Activated CD8-positive, alpha-beta memory T cell treated with anti-CD3 and anti-CD28 coated beads for 36 hours (primary cell): ENCODE measurements at regions not wholly inside any gene's neighbourhood (a gene's known extent, or its start where the extent isn't known, plus 50 kb on each side); places are given as distances from the start of the nearest gene placed in this dataset.

Source experiments
- CTCF ChIA-PET: fragments of 350-600 bp; sonication (Branson Sonifier 250); formaldehyde crosslinking; loops from one replicate; lab custom pipeline; 2021; ENCODE audit warnings: antibody characterized with exemption; lab: Charles Lee
- POLR2A ChIA-PET: fragments of 350-600 bp; sonication (Branson Sonifier 250); formaldehyde crosslinking; loops from one replicate; lab custom pipeline; 2021; ENCODE audit warnings: antibody characterized with exemption; lab: Charles Lee

DNA sequence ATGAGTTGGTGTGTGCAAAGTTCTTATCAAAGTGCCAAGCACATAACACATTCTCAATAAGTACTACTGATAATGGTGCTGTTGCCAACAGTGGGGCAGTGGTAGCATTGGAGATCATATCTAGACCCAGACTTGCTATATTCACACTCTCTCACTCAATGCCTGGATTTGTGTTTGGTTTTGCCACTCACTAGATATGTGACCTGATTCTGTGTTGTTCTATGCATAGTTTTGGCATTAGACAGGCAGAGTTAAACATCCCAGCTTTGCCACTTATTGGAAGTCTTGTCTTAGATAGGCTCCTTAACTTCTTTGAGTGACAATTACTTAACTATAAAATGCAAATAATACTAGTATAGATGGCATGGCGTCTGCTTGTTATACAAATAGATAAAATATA, 642.6 kb upstream of the CCDC179 start:
- ChIA-PET POLR2A (no interaction called here), CTCF (no interaction called here)

DNA sequence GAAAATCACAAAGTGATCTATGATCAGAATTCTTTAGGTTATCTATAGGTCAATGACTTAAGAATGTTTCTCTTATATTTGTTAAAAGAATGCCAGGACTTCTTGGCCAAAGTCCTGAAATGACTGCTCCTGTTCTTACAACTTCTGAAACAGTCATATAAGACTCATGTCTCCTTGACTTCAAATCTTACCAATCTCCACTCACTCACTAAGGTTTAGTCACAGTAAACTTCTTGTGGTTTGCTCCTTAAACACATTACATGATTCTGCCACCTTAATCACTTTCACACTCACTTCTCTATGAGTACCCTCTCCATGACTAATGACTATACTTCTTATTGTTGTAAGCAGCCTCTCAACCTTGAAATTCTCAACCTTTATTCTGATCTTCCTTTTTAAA, 648.7 kb upstream of the CCDC179 start:
- CTCF ChIA-PET = no interaction called here
- POLR2A ChIA-PET = no interaction called here

DNA sequence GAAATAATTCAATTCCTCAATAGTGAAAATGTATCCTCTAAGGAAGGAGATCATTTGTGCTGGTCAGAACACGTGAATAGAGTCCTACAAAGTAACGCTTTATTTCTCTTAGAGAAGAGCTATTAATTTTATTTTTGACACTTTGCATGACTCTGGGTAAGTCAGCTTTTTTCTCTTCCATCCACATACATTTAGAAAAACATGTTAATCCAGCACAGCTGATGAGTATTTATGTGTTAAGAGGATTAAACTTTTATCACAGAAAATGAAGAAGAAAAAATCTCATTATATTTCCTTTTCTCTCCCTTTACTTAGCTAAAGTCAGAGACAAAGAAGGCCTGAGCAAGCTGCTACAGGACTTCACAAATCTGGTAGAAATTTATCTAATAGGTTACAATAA, 649.5 kb upstream of the CCDC179 start:
- ChIA-PET POLR2A (no interaction called here), CTCF (no interaction called here)

DNA sequence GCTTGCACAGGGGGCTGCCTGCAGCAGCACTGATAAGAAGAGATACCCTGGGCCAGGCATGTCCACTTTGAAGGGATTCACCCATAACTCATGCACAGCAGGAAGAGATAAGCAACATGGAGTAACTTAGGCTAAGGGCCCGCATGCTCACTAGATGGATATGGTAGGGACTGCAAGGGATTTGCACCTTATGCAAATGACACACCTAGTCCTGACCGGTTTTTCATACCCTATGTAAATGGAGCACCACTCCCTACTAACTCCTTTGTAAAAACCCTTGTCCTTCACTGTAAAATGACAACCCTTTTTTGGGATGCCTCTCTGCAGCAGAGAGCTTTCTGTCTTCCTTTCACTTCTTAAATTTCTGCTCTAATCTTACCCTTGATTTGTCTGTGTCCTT, 658.9 kb upstream of the CCDC179 start:
- POLR2A ChIA-PET = no interaction called here
- CTCF ChIA-PET = no interaction called here

DNA sequence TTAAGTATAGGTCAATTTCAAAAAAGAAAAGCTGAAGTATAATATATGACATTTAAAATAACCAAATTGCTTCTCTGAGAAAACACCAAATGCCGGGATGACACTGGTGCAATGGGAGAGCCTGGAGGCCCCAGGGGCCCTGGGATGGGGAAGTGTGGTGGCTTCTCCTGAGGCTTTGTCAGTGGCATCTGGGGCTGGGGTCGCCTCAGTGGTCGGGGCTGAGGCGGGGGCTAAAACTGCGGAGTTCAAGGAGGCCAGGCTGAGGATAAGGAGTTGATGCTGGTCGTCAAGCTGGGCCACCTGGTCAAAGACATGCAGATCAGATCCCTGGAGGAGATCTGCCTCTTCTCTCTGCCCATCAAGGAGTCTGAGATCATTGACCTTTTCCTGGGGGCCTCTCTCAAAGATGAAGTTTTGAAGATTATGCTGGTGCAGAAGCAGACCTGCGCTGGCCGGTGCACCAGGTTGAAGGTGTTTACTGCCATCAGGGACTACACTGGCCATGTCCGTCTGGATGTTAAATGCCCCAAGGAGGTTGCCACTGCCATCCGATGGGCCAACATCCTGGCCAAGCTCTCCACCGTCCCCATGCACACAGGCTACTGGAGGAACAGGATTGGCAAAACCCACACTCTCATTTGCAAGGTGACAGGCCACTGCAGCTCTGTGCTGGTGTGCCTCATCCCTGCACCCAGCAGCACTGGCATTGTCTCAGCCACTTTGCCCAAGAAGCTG, 660.1 kb upstream of the CCDC179 start:
- CTCF ChIA-PET = interaction anchor here (0.6 kb wide), 1 partner anchor 1191 kb away, joined by 3 read pairs; no protein-coding TSS in a partner anchor
- POLR2A ChIA-PET = no interaction called here

DNA sequence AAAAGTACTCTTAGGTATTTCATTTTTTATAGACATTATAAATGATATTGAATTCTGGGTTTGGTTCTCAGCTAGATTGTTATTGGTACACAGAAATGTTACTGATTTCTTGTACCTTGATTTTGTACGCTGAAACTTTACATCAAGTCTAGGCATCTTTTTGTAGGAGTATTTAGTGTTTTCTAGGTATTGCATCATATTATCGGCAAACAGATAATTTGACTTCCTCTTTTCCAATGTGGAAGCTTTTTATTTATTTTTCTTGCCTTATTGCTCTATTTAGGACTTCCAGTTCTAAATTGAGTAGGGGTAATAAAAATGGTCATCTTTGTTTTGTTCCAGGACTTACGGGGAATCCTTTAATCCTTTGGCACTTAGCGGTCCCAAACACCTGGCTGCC, 676.6 kb upstream of the CCDC179 start:
- POLR2A ChIA-PET = no interaction called here

DNA sequence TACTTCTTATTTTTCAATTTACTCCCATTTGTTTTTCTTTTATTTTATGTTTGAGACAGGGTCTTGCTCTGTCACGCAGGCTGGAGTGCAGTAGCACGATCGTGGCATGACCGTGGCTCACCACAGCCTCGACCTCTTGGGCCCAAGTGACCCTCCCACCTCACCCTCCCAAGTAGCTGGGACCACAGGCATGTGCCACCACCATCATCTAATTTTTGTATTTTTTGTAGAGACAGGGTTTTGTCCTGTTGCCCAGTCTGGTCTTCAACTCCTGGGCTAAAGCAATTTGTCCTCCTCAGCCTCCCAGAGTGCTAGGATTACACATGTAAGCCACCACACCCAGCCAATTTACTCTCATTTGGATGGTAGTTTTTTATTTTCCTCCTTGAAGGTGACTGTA, 679.3 kb upstream of the CCDC179 start:
- CTCF ChIA-PET = interaction anchor here (1.2 kb wide), 1 partner anchor 664 kb away, joined by 3 read pairs; no protein-coding TSS in a partner anchor
- POLR2A ChIA-PET = no interaction called here

More for the DNA sequence above, 676.6 kb upstream of the CCDC179 start:
- CTCF ChIA-PET = no interaction called here

DNA sequence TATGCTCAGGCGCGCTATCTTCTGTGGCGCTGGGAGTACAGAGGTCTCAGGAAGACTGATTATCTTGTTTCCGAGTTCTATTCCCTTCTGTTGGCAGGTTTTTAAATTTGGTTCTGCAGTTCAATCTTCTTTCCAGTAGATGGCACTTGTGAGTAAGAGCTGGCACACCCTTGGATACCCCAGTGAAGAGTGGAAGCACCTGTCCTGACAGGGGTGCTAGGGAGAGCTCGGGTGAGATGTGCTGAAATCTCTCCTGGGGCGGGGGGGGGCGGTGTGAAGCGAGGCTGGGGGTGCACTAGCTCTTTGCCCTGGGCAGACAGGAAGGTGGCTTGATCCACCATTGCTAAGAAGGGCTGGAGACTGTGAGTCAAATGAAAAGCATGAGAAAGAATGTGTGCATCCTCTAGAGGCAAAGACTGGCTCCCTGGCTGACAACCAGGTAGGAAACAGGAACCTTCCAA, 679.9 kb upstream of the CCDC179 start:
- POLR2A ChIA-PET = no interaction called here
- CTCF ChIA-PET = interaction anchor here (1.2 kb wide), 1 partner anchor 665 kb away, joined by 3 read pairs; no protein-coding TSS in a partner anchor

DNA sequence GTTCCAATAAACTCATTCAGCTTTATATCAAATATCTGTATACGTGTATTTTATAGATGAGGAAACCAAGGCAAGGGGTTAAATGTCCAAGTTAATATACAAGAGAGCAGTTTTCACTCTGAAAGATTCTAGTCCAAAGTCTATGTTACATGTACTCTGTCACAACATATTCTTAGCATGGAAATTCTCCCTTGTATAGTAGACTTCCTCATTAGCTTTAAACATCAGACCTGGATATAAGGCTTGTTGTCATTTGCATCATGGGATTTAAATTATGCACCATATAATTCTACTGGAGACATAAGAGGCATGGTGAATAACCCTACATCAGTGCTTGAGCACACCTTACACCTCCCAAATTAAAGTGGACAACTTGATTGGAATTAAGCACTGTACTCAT, 681.9 kb upstream of the CCDC179 start:
- CTCF ChIA-PET = no interaction called here

DNA sequence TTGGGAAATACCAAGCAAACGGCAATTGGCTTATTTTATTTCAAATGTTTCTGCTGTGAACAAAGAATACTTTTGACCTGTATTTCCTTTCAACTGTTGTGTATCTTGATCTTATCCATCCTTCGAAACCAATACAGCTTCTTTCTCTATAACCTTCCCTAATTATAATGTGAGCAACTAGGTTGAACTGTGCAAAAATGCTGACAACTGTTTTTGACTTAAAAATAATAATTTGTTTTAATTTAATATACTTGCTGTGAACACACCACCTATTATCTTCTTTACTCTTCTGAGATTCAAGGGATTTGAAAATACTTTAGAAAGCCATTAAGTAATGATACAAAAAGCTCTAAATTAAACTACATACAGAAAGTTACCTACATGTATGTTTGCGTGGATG, 682.5 kb upstream of the CCDC179 start:
- ChIA-PET CTCF (no interaction called here), POLR2A (no interaction called here)

More for the DNA sequence above, 681.9 kb upstream of the CCDC179 start:
- POLR2A ChIA-PET = no interaction called here

DNA sequence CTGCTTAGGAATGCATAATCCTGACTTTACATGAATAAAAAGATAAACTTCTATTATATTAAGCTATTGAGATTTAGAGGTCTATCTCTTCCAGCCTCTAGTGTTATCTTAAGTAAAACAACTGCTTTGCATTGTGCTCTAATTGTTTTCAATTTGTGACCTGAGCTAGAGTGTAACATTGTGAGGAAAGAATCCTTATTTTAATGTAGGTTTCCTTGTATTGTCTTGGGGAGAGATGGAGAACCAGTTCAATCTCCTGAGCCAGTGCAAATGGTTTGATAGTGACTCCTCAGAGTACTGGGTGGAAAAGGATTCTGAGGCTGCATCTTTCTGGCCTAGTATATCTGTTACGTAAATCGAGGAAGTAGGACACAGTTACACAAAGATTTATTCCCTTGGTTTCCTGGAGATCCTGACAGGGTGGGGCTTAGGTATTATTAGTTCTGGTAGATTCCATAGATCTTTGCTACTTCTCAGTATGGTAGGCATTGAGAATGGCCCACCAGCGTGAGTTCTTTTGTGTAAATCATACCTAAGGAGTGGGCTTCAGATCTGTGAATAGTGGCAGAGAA, 683.5 kb upstream of the CCDC179 start:
- ChIA-PET POLR2A (no interaction called here), CTCF (no interaction called here)

DNA sequence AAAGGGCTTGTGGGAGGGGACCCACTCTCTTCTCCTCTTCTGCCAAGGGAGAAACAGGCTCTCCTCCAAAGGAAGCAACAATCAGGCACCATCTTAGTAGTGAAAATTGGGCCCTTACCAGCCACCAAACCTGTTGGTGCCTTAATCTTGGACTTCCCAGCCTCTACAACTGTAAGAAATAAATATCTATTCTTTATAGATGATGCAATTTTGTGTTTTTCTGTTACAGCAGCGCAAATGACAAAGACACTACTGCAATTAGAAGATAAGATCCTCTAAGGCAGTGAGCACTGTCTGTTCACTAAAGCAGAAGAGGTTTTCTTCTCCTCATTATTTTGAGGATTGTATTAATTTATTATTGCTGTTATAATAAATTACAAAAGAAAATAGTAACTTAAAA, 691.4 kb upstream of the CCDC179 start:
- ChIA-PET POLR2A (no interaction called here), CTCF (no interaction called here)

DNA sequence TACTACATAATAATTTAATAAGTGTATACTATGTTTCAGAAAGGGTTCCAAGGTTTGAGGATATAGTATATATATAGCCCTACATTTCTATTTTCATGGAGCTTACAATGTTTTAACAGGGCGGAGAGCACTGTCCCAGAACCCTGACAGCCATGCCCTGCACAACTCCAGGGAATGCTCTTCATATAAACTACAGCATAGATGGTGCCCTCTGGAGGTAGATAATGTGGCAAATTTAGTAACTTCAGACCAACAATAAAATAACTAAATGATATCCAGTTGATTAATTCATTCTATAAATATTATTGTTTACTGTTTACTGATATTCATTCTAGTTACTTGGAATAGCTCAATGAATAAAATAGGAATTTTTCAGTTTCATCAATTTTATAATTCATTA, 693.7 kb upstream of the CCDC179 start:
- ChIA-PET POLR2A (no interaction called here), CTCF (no interaction called here)

DNA sequence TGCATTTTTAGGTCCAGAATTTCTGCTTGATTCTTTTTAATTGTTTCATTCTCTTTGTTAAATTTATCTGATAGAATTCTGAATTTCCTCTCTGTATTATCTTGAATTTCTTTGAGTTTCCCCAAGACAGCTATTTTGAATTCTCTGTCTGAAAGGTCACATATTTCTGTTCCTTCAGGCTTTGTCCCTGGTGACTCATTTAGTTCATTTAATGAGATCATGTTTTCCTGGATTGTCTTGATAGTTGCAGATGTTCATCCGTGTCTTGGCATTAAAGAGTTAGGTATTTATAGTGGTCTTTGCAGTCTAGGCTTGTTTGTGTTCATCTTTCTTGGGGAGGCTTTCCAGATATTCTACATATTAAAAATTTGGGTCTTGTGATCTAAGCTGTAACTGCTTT, 694.8 kb upstream of the CCDC179 start:
- ChIA-PET POLR2A (no interaction called here), CTCF (no interaction called here)

DNA sequence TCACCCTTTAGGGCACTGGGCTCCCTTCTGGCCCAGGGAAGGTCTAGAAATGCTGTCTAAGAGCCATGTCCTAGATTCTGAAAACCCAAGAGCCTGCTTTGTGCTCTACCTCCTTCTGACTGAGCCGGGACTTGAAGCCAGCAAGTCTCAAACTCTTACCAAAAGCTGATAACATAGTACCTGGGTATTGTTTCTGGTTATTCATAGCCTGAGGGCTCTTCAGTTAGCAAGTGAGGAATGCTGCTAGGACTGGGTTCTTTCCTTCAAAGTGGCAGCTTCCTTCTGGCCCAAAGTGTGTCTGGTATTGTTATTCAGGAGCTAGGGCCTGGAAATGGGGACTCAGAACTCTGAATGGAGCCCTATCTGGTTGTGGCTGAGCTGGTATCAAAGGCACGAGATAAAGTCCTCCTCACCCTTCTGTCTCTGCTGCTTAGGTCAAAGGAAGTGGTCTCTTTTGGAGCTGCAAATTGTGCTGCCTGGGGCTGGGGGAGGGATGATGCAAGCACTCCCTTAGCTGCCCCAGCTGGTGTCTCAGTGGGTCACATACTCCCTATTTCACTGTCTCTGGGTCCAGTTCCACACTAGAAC, 696.0 kb upstream of the CCDC179 start:
- CTCF ChIA-PET = no interaction called here
- POLR2A ChIA-PET = no interaction called here

DNA sequence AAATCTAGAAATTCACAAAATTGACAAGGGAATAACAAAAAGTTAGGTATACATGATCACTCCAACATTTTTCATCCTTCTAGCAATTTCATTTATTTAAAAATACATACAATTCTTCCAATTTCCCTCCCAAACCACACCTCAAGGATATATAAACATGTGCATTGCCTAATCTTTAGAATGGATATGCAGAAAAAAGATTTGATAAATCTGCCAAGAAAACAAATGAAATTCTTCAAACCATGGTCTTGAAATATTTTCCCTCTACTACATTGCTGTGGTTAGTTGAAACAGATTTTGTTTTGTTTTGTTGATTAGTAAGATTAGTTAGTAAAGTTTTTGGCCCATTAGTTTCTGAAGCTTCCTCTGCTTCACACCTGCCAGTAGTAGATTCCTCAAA, 703.3 kb upstream of the CCDC179 start:
- POLR2A ChIA-PET = no interaction called here
- CTCF ChIA-PET = no interaction called here

DNA sequence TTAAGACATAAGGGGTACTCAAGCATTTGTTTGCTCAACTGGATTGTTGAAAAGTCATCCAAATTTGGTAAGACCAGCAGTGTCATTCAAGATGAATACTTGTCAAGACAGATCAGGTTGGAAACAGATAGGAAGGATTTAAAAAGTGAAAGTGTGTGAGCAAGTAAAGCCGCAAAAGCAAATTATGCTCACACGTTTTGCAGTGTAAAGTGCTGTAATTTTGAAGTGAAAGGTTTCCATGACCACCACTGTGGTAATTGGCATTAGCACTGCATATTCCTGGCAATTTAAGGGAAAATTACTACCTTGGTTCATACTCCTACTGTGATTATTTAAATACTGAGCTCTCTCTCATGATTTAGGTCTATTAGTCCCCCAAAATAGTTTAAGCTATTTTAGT, 704.1 kb upstream of the CCDC179 start:
- POLR2A ChIA-PET = no interaction called here

DNA sequence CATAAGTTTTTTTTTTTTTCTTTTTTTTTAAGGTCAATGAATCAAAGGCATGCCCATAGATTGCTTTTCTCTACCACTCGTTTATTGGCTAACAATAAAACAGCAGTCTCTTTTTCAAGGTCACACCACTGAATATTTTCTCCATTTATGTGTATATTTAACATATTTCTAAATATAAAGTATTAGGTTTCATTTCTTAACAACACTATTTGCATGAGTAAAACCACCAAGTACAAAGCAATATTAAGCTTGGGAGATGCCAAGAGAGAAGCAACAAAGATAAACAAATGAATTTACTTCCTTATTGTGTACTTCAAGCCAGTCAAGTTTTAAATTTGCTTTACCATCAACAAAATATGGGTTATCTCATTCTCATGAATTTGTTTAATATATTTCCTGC, 708.9 kb upstream of the CCDC179 start:
- ChIA-PET POLR2A (no interaction called here), CTCF (no interaction called here)

More for the DNA sequence above, 704.1 kb upstream of the CCDC179 start:
- CTCF ChIA-PET = no interaction called here

DNA sequence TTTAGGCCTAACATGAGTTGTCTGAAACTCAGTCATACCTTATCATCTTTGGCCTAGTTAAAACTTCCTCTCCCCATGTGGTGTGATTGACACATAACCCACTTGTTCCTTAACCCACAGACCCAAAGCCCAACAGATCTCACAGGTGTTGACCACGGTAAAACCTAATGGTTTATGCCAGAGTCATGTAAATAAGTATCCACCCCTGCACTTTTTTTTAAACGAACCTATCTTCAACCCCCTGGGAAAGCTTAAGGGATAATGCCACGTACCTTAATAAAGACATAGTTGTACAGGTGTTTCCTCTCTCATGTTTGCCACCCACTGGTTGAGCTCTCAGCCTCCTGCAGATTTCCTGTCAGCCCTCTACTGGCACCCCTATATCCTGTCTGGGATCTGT, 709.3 kb upstream of the CCDC179 start:
- POLR2A ChIA-PET = no interaction called here
- CTCF ChIA-PET = no interaction called here

DNA sequence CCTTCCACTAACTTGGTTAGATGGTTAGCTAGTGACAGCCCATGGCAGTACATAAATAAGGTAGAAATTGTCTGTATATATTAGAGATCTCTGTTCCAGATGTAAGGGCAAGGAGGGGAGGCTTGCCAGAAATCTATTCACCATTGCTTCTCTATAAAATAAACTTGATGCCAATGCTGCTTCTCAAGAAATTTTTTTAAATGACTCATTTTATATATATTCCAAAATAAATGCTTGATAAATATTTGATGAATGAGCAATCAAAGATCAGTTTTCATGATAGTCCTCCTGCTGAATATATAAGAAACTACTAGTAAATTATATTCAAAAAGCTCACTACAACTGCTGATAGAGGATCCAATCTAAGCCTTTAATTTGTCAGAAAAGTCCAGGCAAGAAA, 710.6 kb upstream of the CCDC179 start:
- ChIA-PET CTCF (no interaction called here), POLR2A (no interaction called here)

DNA sequence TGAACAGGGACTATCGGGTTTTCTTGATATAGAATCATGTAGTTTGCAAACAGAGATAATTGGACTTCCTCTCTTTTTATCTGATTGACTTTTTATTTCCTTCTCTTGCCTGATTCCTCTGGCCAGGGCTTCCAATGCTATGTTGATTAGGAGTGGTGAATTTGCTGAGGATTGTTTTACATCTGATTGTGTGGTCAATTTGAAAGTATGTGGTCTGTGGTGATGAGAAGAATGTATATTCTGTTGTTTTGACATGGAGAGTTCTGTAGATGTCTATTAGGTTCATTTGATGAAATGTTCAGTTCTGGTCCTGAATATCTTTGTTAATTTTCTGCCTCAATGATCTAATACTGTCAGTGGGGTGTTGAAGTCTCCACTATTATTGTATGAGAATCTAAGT, 713.2 kb upstream of the CCDC179 start:
- ChIA-PET POLR2A (no interaction called here), CTCF (no interaction called here)
